Ovary (tissue), 3 donors: ENCODE measurements at regions not wholly inside any gene's neighbourhood (a gene's known extent, or its start where the extent isn't known, plus 50 kb on each side); places are given as distances from the start of the nearest gene placed in this dataset.

Source experiments
- CTCF ChIP-seq, 3 donors: fragments of 450-650 bp in 2 of 3; fragments of 200-600 bp in 1 of 3; IDR thresholded peaks; one replicate each; pipeline versions ENCODE4 v1.5.1 to v1.8.0; 2016 to 2022; ENCODE audit warnings: antibody characterized with exemption in 3 of 3, mild to moderate bottlenecking in 1 of 3
- EP300 ChIP-seq: sonication (generic); formaldehyde crosslinking; IDR thresholded peaks from one replicate; pipeline ENCODE4 v1.6.1; 2017; ENCODE audit warnings: antibody characterized with exemption
- POLR2A ChIP-seq: fragments of 450-650 bp; IDR thresholded peaks from one replicate; pipeline ENCODE4 v1.6.1; 2017; ENCODE audit warnings: antibody characterized with exemption, mild to moderate bottlenecking, moderate library complexity
- donor health status: DM: no; HTN: no; CAD: no.

GRCh38 chr10:27450225-27450624, 53.9 kb upstream of the RAB18 start:
- TF ChIP-seq EP300 = no peak
- no peak for TF ChIP-seq POLR2A
- no peak for TF ChIP-seq CTCF (IDR thresholded peaks at IDR 0.05)
